HG03196 (cell line): ENCODE measurements at regions not wholly inside any gene's neighbourhood (a gene's known extent, or its start where the extent isn't known, plus 50 kb on each side); places are given as distances from the start of the nearest gene placed in this dataset.
"Not testable (repeated sequence)": the region's sequence is repeated elsewhere in the genome, so short reads cannot be mapped to it uniquely, and the experiment has no call there.

ENCODE experiments used
- ATAC-seq: cut with Tn5 transposase; IDR thresholded peaks from one replicate; pipeline ENCODE4 v1.9.1; 2021; ENCODE audit not compliant: unreplicated experiment

- ATAC-seq = not testable (repeated sequence)
Observed at GRCh38 chr20:12857643-12858042, 151.1 kb upstream of the SPTLC3 start.

GRCh38 chr20:12860619-12861247, 148.0 kb upstream of the SPTLC3 start:
- no peak for ATAC-seq

GRCh38 chr20:12869669-12870068, 139.1 kb upstream of the SPTLC3 start:
- ATAC-seq = no peak

- no peak for ATAC-seq
Observed at GRCh38 chr20:12870588-12870987, 138.2 kb upstream of the SPTLC3 start.

GRCh38 chr20:12874933-12875332, 133.8 kb upstream of the SPTLC3 start:
- no peak for ATAC-seq

GRCh38 chr20:12875510-12875909, 133.3 kb upstream of the SPTLC3 start:
- ATAC-seq = no peak

GRCh38 chr20:12882832-12883506, 125.8 kb upstream of the SPTLC3 start:
- no peak for ATAC-seq

GRCh38 chr20:12883507-12883885, 125.3 kb upstream of the SPTLC3 start:
- no peak for ATAC-seq

- no peak for ATAC-seq
Observed at GRCh38 chr20:12886618-12887363, 122.0 kb upstream of the SPTLC3 start.

GRCh38 chr20:12891643-12892042, 117.1 kb upstream of the SPTLC3 start:
- ATAC-seq = no peak

- ATAC-seq = no peak
Observed at GRCh38 chr20:12893019-12893418, 115.8 kb upstream of the SPTLC3 start.

GRCh38 chr20:12893653-12894052, 115.1 kb upstream of the SPTLC3 start:
- no peak for ATAC-seq

GRCh38 chr20:12894089-12894488, 114.7 kb upstream of the SPTLC3 start:
- no peak for ATAC-seq

- no peak for ATAC-seq
Observed at GRCh38 chr20:12896180-12896579, 112.6 kb upstream of the SPTLC3 start.

GRCh38 chr20:12902992-12903391, 105.8 kb upstream of the SPTLC3 start:
- ATAC-seq = no peak

GRCh38 chr20:12906361-12906760, 102.4 kb upstream of the SPTLC3 start:
- ATAC-seq = no peak

GRCh38 chr20:12911372-12911771, 97.4 kb upstream of the SPTLC3 start:
- no peak for ATAC-seq

- no peak for ATAC-seq
Observed at GRCh38 chr20:12913781-12914443, 94.9 kb upstream of the SPTLC3 start.

- no peak for ATAC-seq
Observed at GRCh38 chr20:12914804-12915203, 94.0 kb upstream of the SPTLC3 start.

- no peak for ATAC-seq
Observed at GRCh38 chr20:12916699-12917098, 92.1 kb upstream of the SPTLC3 start.

- ATAC-seq = no peak
Observed at GRCh38 chr20:12924126-12924525, 84.6 kb upstream of the SPTLC3 start.
